HCEC 1CT (cell line): ENCODE measurements at regions not wholly inside any gene's neighbourhood (a gene's known extent, or its start where the extent isn't known, plus 50 kb on each side); places are given as distances from the start of the nearest gene placed in this dataset.
"Not testable (repeated sequence)": the region's sequence is repeated elsewhere in the genome, so short reads cannot be mapped to it uniquely, and the experiment has no call there.

Experiments used
- DNase-seq: peaks from one replicate; pipeline ENCODE4 v3.0.0-alpha.2; 2017

GRCh38 chr5:8491254-8491653 is 622.3 kb downstream of the MTRR start:
- no peak for DNase-seq

- no peak for DNase-seq
Measured at GRCh38 chr5:8493176-8493575, 624.2 kb downstream of the MTRR start.

- DNase-seq: no peak
Measured at GRCh38 chr5:8500426-8500825, 631.5 kb downstream of the MTRR start.

- no peak for DNase-seq
Measured at GRCh38 chr5:8505196-8505595, 636.2 kb downstream of the MTRR start.

GRCh38 chr5:8508231-8508630 is 639.3 kb downstream of the MTRR start:
- no peak for DNase-seq

GRCh38 chr5:8516356-8516755 is 647.4 kb downstream of the MTRR start:
- no peak for DNase-seq

GRCh38 chr5:8517456-8517855 is 648.5 kb downstream of the MTRR start:
- DNase-seq: peak; percentile 8

GRCh38 chr5:8520917-8521316 is 652.0 kb downstream of the MTRR start:
- no peak for DNase-seq

GRCh38 chr5:8521991-8522390 is 653.0 kb downstream of the MTRR start:
- DNase-seq: no peak

- no peak for DNase-seq
Measured at GRCh38 chr5:8522646-8523045, 653.7 kb downstream of the MTRR start.

GRCh38 chr5:8523501-8523900 is 654.6 kb downstream of the MTRR start:
- DNase-seq: no peak

- DNase-seq: no peak
Measured at GRCh38 chr5:8525819-8526218, 656.9 kb downstream of the MTRR start.

GRCh38 chr5:8528106-8528505 is 659.2 kb downstream of the MTRR start:
- DNase-seq: no peak

GRCh38 chr5:8538821-8539220 is 669.9 kb downstream of the MTRR start:
- DNase-seq: no peak

GRCh38 chr5:8540317-8540716 is 671.4 kb downstream of the MTRR start:
- DNase-seq: no peak

GRCh38 chr5:8550921-8551320 is 682.0 kb downstream of the MTRR start:
- no peak for DNase-seq

GRCh38 chr5:8553364-8553763 is 684.4 kb downstream of the MTRR start:
- DNase-seq: no peak

GRCh38 chr5:8557728-8558127 is 688.8 kb downstream of the MTRR start:
- DNase-seq: no peak

- no peak for DNase-seq
Measured at GRCh38 chr5:8560776-8561175, 691.8 kb downstream of the MTRR start.

GRCh38 chr5:8561224-8561840 is 692.4 kb downstream of the MTRR start:
- no peak for DNase-seq

GRCh38 chr5:8561854-8562253 is 692.9 kb downstream of the MTRR start:
- DNase-seq: no peak

GRCh38 chr5:8563540-8563939 is 694.6 kb downstream of the MTRR start:
- DNase-seq: not testable (repeated sequence)

GRCh38 chr5:8568858-8569257 is 699.9 kb downstream of the MTRR start:
- no peak for DNase-seq

- DNase-seq: no peak
Measured at GRCh38 chr5:8570528-8570927, 701.6 kb downstream of the MTRR start.

GRCh38 chr5:8576178-8576577 is 707.2 kb downstream of the MTRR start:
- DNase-seq: no peak

- DNase-seq: no peak
Measured at GRCh38 chr5:8577792-8578191, 708.8 kb downstream of the MTRR start.
